ENCODE measurements at regions not wholly inside any gene's neighbourhood (a gene's known extent, or its start where the extent isn't known, plus 50 kb on each side); places are given as distances from the start of the nearest gene placed in this dataset.

DNA sequence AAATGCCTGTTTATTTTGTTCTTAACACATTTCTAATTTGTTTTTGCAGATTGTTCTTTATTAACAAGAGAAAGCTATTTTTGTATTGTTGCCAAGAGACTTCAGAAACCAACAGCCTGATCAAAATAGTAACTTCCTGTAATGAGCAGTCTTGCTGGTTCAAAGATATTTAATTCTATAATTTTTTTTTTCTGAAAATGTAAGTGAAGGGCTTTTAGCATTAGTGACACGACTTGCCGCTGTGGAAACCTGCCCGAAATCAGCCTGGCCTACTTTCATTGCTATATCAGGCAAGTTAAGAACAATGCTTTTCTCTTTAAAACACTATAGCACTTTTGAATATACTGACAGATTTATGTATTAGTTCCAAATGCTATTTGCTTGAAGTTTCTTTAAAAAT, 374.3 kb downstream of the EFNB2 start:
- TF ChIP-seq, protein P1, sequence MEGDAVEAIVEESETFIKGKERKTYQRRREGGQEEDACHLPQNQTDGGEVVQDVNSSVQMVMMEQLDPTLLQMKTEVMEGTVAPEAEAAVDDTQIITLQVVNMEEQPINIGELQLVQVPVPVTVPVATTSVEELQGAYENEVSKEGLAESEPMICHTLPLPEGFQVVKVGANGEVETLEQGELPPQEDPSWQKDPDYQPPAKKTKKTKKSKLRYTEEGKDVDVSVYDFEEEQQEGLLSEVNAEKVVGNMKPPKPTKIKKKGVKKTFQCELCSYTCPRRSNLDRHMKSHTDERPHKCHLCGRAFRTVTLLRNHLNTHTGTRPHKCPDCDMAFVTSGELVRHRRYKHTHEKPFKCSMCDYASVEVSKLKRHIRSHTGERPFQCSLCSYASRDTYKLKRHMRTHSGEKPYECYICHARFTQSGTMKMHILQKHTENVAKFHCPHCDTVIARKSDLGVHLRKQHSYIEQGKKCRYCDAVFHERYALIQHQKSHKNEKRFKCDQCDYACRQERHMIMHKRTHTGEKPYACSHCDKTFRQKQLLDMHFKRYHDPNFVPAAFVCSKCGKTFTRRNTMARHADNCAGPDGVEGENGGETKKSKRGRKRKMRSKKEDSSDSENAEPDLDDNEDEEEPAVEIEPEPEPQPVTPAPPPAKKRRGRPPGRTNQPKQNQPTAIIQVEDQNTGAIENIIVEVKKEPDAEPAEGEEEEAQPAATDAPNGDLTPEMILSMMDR (IDR thresholded peaks at IDR 0.05): no peak
- TF ChIP-seq POLR2A (IDR thresholded peaks at IDR 0.05): no peak
- no peak for TF ChIP-seq POLR2AphosphoS5 (IDR thresholded peaks at IDR 0.05; ENCODE audit: insufficient read depth in 1 of 2, low read depth in 1 of 2)

Data from vagina (tissue), 2 donors.